ENCODE measurements at regions not wholly inside any gene's neighbourhood (a gene's known extent, or its start where the extent isn't known, plus 50 kb on each side); places are given as distances from the start of the nearest gene placed in this dataset.

DNA sequence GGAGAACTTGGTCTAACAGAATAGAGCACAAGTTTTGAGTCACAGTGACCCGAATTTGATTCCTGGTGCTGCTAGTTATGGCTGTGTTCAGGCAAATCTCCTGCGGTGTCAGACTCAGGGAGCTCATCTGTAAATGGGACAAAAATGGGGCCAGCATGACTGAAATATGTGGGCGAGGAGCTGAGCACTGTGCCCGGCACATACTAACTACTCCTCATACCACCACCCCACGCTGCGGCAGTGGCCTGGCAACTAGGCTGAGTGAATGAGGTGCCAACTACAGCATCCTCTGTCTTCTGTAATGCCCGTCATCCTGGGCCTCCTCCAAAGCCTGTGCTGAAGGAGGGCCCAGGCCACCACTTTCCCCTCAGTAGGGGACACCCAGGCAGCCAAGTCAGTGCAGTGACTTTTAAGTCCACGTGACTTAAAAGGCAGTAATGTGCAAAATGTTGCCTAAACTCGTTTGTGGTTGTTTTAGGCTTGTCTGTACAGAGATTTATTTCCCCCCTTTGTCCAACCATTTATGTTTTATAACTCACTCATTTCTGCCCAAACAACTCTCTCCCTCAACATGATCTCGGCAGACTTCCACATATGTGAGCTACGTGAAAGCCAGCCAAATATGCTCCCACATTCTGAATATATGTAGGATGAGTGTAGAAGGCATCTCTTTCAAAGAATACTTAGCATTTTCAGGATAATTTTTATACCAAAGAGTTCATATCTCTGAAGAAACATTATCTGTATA, 773.7 kb downstream of the TSN start:
- no peak for TF ChIP-seq FOXM1 (IDR thresholded peaks at IDR 0.05; ENCODE audit: borderline replicate concordance)
- TF ChIP-seq CTBP1 (IDR thresholded peaks at IDR 0.05; ENCODE audit: borderline replicate concordance): no peak
- TF ChIP-seq BHLHE40 (IDR thresholded peaks at IDR 0.05; ENCODE audit: borderline replicate concordance): no peak
- TF ChIP-seq FOXA1 (IDR thresholded peaks at IDR 0.05): no peak
- TF ChIP-seq ELF4 (IDR thresholded peaks at IDR 0.05): no peak
- TF ChIP-seq HDGF (IDR thresholded peaks at IDR 0.05; ENCODE audit: borderline replicate concordance): no peak
- no peak for TF ChIP-seq SP1 (IDR thresholded peaks at IDR 0.05)
- no peak for TF ChIP-seq ZNF384 (IDR thresholded peaks at IDR 0.05)
- TF ChIP-seq, protein P1, sequence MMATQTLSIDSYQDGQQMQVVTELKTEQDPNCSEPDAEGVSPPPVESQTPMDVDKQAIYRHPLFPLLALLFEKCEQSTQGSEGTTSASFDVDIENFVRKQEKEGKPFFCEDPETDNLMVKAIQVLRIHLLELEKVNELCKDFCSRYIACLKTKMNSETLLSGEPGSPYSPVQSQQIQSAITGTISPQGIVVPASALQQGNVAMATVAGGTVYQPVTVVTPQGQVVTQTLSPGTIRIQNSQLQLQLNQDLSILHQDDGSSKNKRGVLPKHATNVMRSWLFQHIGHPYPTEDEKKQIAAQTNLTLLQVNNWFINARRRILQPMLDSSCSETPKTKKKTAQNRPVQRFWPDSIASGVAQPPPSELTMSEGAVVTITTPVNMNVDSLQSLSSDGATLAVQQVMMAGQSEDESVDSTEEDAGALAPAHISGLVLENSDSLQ (IDR thresholded peaks at IDR 0.05): no peak
- TF ChIP-seq ARNT (IDR thresholded peaks at IDR 0.05): no peak
- no peak for TF ChIP-seq NFRKB (IDR thresholded peaks at IDR 0.05)
- ChIA-PET POLR2A (no interaction called here), CTCF (no interaction called here)
- DNase-seq (ENCODE audit: extremely low spot score): no peak

DNA sequence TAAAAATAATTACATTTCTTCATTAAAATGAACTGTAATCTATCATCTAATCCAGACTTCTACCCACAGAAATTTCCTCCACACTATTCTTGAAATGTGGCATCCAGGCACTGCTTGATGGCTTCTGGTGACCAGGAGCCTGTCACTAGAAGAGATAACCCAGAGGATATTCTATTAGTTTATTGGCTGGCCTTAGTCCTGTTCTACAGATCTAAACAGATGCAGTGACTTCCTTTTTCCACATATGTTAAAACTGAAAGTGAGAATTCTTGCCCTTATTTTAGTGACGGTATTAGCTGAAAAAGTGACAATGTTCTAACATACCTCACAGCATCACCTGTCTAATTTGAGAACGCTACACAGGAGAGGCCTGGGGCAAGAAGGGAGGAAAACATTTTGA, 775.4 kb downstream of the TSN start:
- ChIA-PET POLR2A (no interaction called here), CTCF (no interaction called here)
- no peak for DNase-seq (ENCODE audit: extremely low spot score)
- TF ChIP-seq TARDBP (IDR thresholded peaks at IDR 0.05) (no peak), ARNT (IDR thresholded peaks at IDR 0.05) (no peak), FOXM1 (IDR thresholded peaks at IDR 0.05; ENCODE audit: borderline replicate concordance) (no peak), CTBP1 (IDR thresholded peaks at IDR 0.05; ENCODE audit: borderline replicate concordance) (no peak), SUZ12 (IDR thresholded peaks at IDR 0.05) (no peak), HDGF (IDR thresholded peaks at IDR 0.05; ENCODE audit: borderline replicate concordance) (no peak), FOXA1 (IDR thresholded peaks at IDR 0.05) (no peak), BHLHE40 (IDR thresholded peaks at IDR 0.05; ENCODE audit: borderline replicate concordance) (no peak), ELF4 (IDR thresholded peaks at IDR 0.05) (no peak), L3MBTL2 (conservative IDR thresholded peaks at IDR 0.05) (no peak), FOXK2 (IDR thresholded peaks at IDR 0.05) (no peak), NFRKB (IDR thresholded peaks at IDR 0.05) (no peak)

DNA sequence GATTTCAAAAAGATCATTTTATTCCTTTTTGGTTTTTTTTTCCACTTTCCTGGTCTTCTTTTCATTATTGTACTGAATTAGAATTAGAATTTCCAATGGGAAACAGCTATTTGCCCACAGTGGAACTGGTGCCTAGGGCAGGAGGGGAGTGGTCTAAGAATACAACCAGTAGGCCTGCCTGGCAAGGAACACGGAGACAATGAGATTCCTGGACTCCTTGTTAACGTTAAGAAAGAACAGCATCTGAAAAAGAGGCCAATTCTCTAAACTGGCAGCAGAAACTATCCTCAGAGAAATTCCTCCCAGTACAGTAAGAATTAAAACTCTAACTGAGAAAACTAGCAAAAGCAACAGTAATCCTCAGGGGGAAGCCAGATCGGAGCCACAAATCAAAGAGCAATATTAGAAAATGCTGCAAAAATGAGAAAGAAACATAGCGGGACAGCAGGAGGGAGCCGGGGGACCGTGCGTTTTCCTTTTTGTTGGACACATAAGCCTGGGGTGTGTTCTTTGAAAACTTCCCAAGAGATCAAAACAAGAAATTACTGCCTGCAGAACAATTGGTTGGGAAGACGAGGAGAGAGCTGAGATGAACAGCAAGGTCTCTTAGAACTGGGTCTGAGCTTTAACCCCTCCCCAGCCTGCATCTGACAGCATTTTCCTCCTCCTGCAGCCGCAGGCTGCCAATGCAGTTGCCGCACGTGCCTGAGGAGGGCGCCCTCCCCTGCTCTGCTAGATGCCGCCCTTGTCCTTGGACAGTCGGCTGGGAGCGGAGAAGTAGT, 776.0 kb downstream of the TSN start:
- DNase-seq (ENCODE audit: extremely low spot score): peak; percentile 8
- no peak for TF ChIP-seq TARDBP (IDR thresholded peaks at IDR 0.05)
- TF ChIP-seq ARNT (IDR thresholded peaks at IDR 0.05): no peak
- TF ChIP-seq BHLHE40 (IDR thresholded peaks at IDR 0.05; ENCODE audit: borderline replicate concordance): no peak
- TF ChIP-seq NFRKB (IDR thresholded peaks at IDR 0.05): no peak
- TF ChIP-seq FOXM1 (IDR thresholded peaks at IDR 0.05; ENCODE audit: borderline replicate concordance): no peak
- TF ChIP-seq, protein P1 (IDR thresholded peaks at IDR 0.05): no peak
- TF ChIP-seq ELF4 (IDR thresholded peaks at IDR 0.05): no peak
- no peak for TF ChIP-seq FOXK2 (IDR thresholded peaks at IDR 0.05)
- TF ChIP-seq CTBP1 (IDR thresholded peaks at IDR 0.05; ENCODE audit: borderline replicate concordance): no peak
- no peak for TF ChIP-seq FOXA1 (IDR thresholded peaks at IDR 0.05)
- no peak for TF ChIP-seq ZNF384 (IDR thresholded peaks at IDR 0.05)
- TF ChIP-seq LEF1 (IDR thresholded peaks at IDR 0.05; ENCODE audit: borderline replicate concordance): no peak
- no peak for TF ChIP-seq SUZ12 (IDR thresholded peaks at IDR 0.05)
- TF ChIP-seq L3MBTL2 (conservative IDR thresholded peaks at IDR 0.05): no peak
- no peak for TF ChIP-seq HDGF (IDR thresholded peaks at IDR 0.05; ENCODE audit: borderline replicate concordance)
- TF ChIP-seq SP1 (IDR thresholded peaks at IDR 0.05): no peak
- POLR2A ChIA-PET: no interaction called here
- CTCF ChIA-PET: interaction anchor here (0.7 kb wide), 1 partner anchor 1532 kb away, joined by 3 read pairs; no protein-coding TSS in a partner anchor

DNA sequence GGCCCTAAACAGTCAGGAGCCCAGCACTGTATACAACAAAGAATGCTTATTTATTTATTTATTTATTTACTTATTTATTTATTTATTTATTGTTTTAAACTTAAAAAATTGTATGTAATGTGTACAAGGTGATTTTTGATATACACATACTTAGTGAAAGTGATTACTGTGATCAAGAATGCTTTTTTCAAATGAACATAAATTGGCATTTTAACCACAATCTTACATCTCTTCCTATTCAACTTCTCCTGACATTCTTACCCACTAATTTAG, 776.6 kb downstream of the TSN start:
- no peak for DNase-seq (ENCODE audit: extremely low spot score)
- ChIA-PET POLR2A (no interaction called here), CTCF (interaction anchor here (0.7 kb wide), 1 partner anchor 272 kb away, joined by 3 read pairs; no protein-coding TSS in a partner anchor)
- no peak for TF ChIP-seq NFRKB (IDR thresholded peaks at IDR 0.05)
- no peak for TF ChIP-seq ZNF384 (IDR thresholded peaks at IDR 0.05)
- TF ChIP-seq FOXA1 (IDR thresholded peaks at IDR 0.05): no peak
- TF ChIP-seq L3MBTL2 (conservative IDR thresholded peaks at IDR 0.05): no peak
- TF ChIP-seq, protein P1 (IDR thresholded peaks at IDR 0.05): no peak
- no peak for TF ChIP-seq ELF4 (IDR thresholded peaks at IDR 0.05)
- no peak for TF ChIP-seq BHLHE40 (IDR thresholded peaks at IDR 0.05; ENCODE audit: borderline replicate concordance)

DNA sequence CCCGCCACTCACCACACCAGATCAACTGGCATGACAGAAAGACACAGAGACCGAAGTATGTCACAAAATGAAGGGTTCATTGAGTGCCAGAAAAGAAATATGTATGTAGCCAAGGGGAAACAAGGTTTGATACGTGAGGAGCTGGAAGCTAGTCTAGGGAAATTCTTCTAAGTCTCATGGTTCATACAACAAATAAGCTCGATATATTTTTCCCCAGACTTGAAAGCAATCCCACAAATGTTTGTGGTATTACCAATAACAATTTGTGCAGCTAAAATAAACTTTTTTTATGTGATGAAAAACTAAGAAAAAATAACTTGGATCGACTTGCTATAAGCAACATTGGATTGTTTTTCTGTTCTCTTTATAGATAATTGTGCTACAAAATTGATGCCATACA, 777.0 kb downstream of the TSN start:
- no peak for DNase-seq (ENCODE audit: extremely low spot score)
- TF ChIP-seq ARNT (IDR thresholded peaks at IDR 0.05) (no peak), LEF1 (IDR thresholded peaks at IDR 0.05; ENCODE audit: borderline replicate concordance) (no peak), CTBP1 (IDR thresholded peaks at IDR 0.05; ENCODE audit: borderline replicate concordance) (no peak), ELF4 (IDR thresholded peaks at IDR 0.05) (no peak), FOXA1 (IDR thresholded peaks at IDR 0.05) (no peak), NFRKB (IDR thresholded peaks at IDR 0.05) (no peak), HDGF (IDR thresholded peaks at IDR 0.05; ENCODE audit: borderline replicate concordance) (no peak), FOXM1 (IDR thresholded peaks at IDR 0.05; ENCODE audit: borderline replicate concordance) (no peak), L3MBTL2 (conservative IDR thresholded peaks at IDR 0.05) (no peak), ZNF384 (IDR thresholded peaks at IDR 0.05) (no peak), SUZ12 (IDR thresholded peaks at IDR 0.05) (no peak), BHLHE40 (IDR thresholded peaks at IDR 0.05; ENCODE audit: borderline replicate concordance) (no peak), SP1 (IDR thresholded peaks at IDR 0.05) (no peak)
- CTCF ChIA-PET: interaction anchor here (0.7 kb wide), 1 partner anchor 272 kb away, joined by 3 read pairs; no protein-coding TSS in a partner anchor
- POLR2A ChIA-PET: no interaction called here

Measured in HEK293T (cell line).